GM21367 (cell line): ENCODE measurements at regions not wholly inside any gene's neighbourhood (a gene's known extent, or its start where the extent isn't known, plus 50 kb on each side); places are given as distances from the start of the nearest gene placed in this dataset.

Experiments
- ATAC-seq: cut with Tn5 transposase; IDR thresholded peaks from one replicate; pipeline ENCODE4 v1.9.1; 2021; ENCODE audit not compliant: unreplicated experiment

GRCh38 chr1:187294421-187295201 is 465.9 kb downstream of the PLA2G4A start:
- no peak for ATAC-seq

- no peak for ATAC-seq
These were observed 471.3 kb downstream of the PLA2G4A start for GRCh38 chr1:187300081-187300480.

- no peak for ATAC-seq
These were observed 478.1 kb downstream of the PLA2G4A start for GRCh38 chr1:187306710-187307415.

- ATAC-seq, result no peak
These were observed 481.4 kb downstream of the PLA2G4A start for GRCh38 chr1:187310038-187310631.

- no peak for ATAC-seq
These were observed 484.4 kb downstream of the PLA2G4A start for GRCh38 chr1:187313115-187313514.

GRCh38 chr1:187326557-187326956 is 497.8 kb downstream of the PLA2G4A start:
- no peak for ATAC-seq

GRCh38 chr1:187336441-187337168 is 507.9 kb downstream of the PLA2G4A start:
- ATAC-seq, result no peak

GRCh38 chr1:187338762-187339412 is 510.1 kb downstream of the PLA2G4A start:
- ATAC-seq, result no peak

- no peak for ATAC-seq
These were observed 513.7 kb downstream of the PLA2G4A start for GRCh38 chr1:187342495-187342894.

- no peak for ATAC-seq
These were observed 545.3 kb downstream of the PLA2G4A start for GRCh38 chr1:187374082-187374481.

- no peak for ATAC-seq
These were observed 546.0 kb downstream of the PLA2G4A start for GRCh38 chr1:187374742-187375141.

- ATAC-seq, result no peak
These were observed 554.6 kb downstream of the PLA2G4A start for GRCh38 chr1:187383366-187383765.

- ATAC-seq, result no peak
These were observed 555.8 kb downstream of the PLA2G4A start for GRCh38 chr1:187384504-187384903.

- ATAC-seq, result no peak
These were observed 561.6 kb downstream of the PLA2G4A start for GRCh38 chr1:187390215-187390818.

- no peak for ATAC-seq
These were observed 567.5 kb downstream of the PLA2G4A start for GRCh38 chr1:187396226-187396625.

- ATAC-seq, result no peak
These were observed 568.4 kb downstream of the PLA2G4A start for GRCh38 chr1:187396929-187397796.

- ATAC-seq, result no peak
These were observed 579.7 kb downstream of the PLA2G4A start for GRCh38 chr1:187408212-187409004.

- ATAC-seq, result no peak
These were observed 580.6 kb downstream of the PLA2G4A start for GRCh38 chr1:187409341-187409740.

GRCh38 chr1:187411118-187411517 is 582.4 kb downstream of the PLA2G4A start:
- ATAC-seq, result no peak
